ENCODE measurements at regions not wholly inside any gene's neighbourhood (a gene's known extent, or its start where the extent isn't known, plus 50 kb on each side); places are given as distances from the start of the nearest gene placed in this dataset.

GRCh38 chr3:81274671-81275070 lies 486.8 kb downstream of the GBE1 start:
- TF ChIP-seq CTCF (conservative IDR thresholded peaks at IDR 0.05) (no peak), ZFX (IDR thresholded peaks at IDR 0.05) (no peak)
